GM18868 (cell line): ENCODE measurements at regions not wholly inside any gene's neighbourhood (a gene's known extent, or its start where the extent isn't known, plus 50 kb on each side); places are given as distances from the start of the nearest gene placed in this dataset.

Source experiments
- ATAC-seq: cut with Tn5 transposase; IDR thresholded peaks from one replicate; pipeline ENCODE4 v1.9.1; 2021; ENCODE audit warnings: mild to moderate bottlenecking, moderate library complexity; ENCODE audit not compliant: unreplicated experiment

GRCh38 chr10:29395409-29395808 lies 106.5 kb downstream of the LYZL1 start:
- no peak for ATAC-seq

- ATAC-seq, result no peak
Measured at GRCh38 chr10:29397221-29397620, 108.4 kb downstream of the LYZL1 start.

GRCh38 chr10:29403208-29403607 lies 114.3 kb downstream of the LYZL1 start:
- no peak for ATAC-seq

- no peak for ATAC-seq
Measured at GRCh38 chr10:29407280-29407858, 118.5 kb downstream of the LYZL1 start.
